ENCODE measurements at regions not wholly inside any gene's neighbourhood (a gene's known extent, or its start where the extent isn't known, plus 50 kb on each side); places are given as distances from the start of the nearest gene placed in this dataset.

GRCh38 chr4:162522724-162523123 is 358.9 kb upstream of the FSTL5 start:
- TF ChIP-seq CTCF (conservative IDR thresholded peaks at IDR 0.05) (no peak), ZFX (IDR thresholded peaks at IDR 0.05) (no peak)
